Central memory CD8-positive, alpha-beta T cell (primary cell): ENCODE measurements at regions not wholly inside any gene's neighbourhood (a gene's known extent, or its start where the extent isn't known, plus 50 kb on each side); places are given as distances from the start of the nearest gene placed in this dataset.

Source experiments
- ATAC-seq: fragments of 150-1000 bp; cut with Tn5 transposase; replicated peaks from 2 replicates; pipeline ENCODE4 v1.10.0; 2022; ENCODE audit warnings: mild to moderate bottlenecking, moderate FRiP score, moderate number of reproducible peaks; ENCODE audit not compliant: poor library complexity, severe bottlenecking; ENCODE audit errors: extremely low read depth
- DNase-seq, 2 donors: peaks; one replicate each; pipeline ENCODE4 v3.0.0; 2021; ENCODE audit warnings: low spot score in 2 of 2
- H3K27ac Mint-ChIP-seq: one replicate; pipeline ENCODE4 v1.8.0; 2022; ENCODE audit warnings: low read depth, mild to moderate bottlenecking, moderate library complexity, mixed read lengths
- H3K27me3 Mint-ChIP-seq: one replicate; pipeline ENCODE4 v1.8.0; 2022; ENCODE audit warnings: mixed read lengths
- H3K36me3 Mint-ChIP-seq: one replicate; pipeline ENCODE4 v1.8.0; 2022; ENCODE audit warnings: mild to moderate bottlenecking, moderate library complexity, mixed read lengths; ENCODE audit not compliant: insufficient read depth
- H3K4me1 Mint-ChIP-seq: one replicate; pipeline ENCODE4 v1.8.0; 2022; ENCODE audit warnings: mixed read lengths
- H3K4me3 Mint-ChIP-seq: one replicate; pipeline ENCODE4 v1.8.0; 2022; ENCODE audit warnings: mild to moderate bottlenecking, moderate library complexity, mixed read lengths
- H3K9me3 Mint-ChIP-seq: one replicate; pipeline ENCODE4 v1.8.0; 2022; ENCODE audit warnings: mixed read lengths

- Mint-ChIP-seq H3K36me3 (no peaks in the 10 kb centered on the region), H3K4me3 (no peak overlapping the region), H3K4me1 (peaks cover 11% of the 10 kb centered on the region), H3K27ac (no peak overlapping the region), H3K27me3 (no peaks in the 10 kb centered on the region), H3K9me3 (no peaks in the 10 kb centered on the region)
- no peak for ATAC-seq
- no peak for DNase-seq
Observed at GRCh38 chr15:70244978-70245542, 147.3 kb upstream of the TLE3 start.

GRCh38 chr15:70243686-70244540 is 146.2 kb upstream of the TLE3 start:
- H3K36me3 Mint-ChIP-seq, result no peaks in the 10 kb centered on the region
- ATAC-seq, result no peak
- no peaks in the 10 kb centered on the region for H3K9me3 Mint-ChIP-seq
- no peaks in the 10 kb centered on the region for H3K27me3 Mint-ChIP-seq
- H3K4me3 Mint-ChIP-seq, result no peak overlapping the region
- peaks cover 11% of the 10 kb centered on the region for H3K4me1 Mint-ChIP-seq
- DNase-seq, result no peak
- no peak overlapping the region for H3K27ac Mint-ChIP-seq

GRCh38 chr15:70242951-70243685 is 145.4 kb upstream of the TLE3 start:
- Mint-ChIP-seq H3K9me3 (no peaks in the 10 kb centered on the region), H3K27me3 (no peaks in the 10 kb centered on the region), H3K27ac (no peak overlapping the region), H3K4me1 (peaks cover 5% of the 10 kb centered on the region), H3K4me3 (no peak overlapping the region), H3K36me3 (no peaks in the 10 kb centered on the region)
- no peak for DNase-seq
- no peak for ATAC-seq

GRCh38 chr15:70241561-70242320 is 144.0 kb upstream of the TLE3 start:
- peaks cover 5% of the 10 kb centered on the region for H3K4me1 Mint-ChIP-seq

GRCh38 chr15:70240820-70241430 is 143.2 kb upstream of the TLE3 start:
- Mint-ChIP-seq H3K36me3 (no peaks in the 10 kb centered on the region), H3K4me1 (peaks cover 5% of the 10 kb centered on the region), H3K4me3 (no peak overlapping the region), H3K9me3 (no peaks in the 10 kb centered on the region), H3K27me3 (no peaks in the 10 kb centered on the region), H3K27ac (no peak overlapping the region)
- ATAC-seq (no peak), DNase-seq (no peak)

More at GRCh38 chr15:70241561-70242320, 144.0 kb upstream of the TLE3 start:
- Mint-ChIP-seq H3K36me3 (no peaks in the 10 kb centered on the region), H3K27me3 (no peaks in the 10 kb centered on the region), H3K4me3 (no peak overlapping the region), H3K27ac (no peak overlapping the region), H3K9me3 (no peaks in the 10 kb centered on the region)
- DNase-seq, result no peak
- no peak for ATAC-seq

- Mint-ChIP-seq H3K27ac (peak overlapping the region; percentile 58), H3K4me3 (no peak overlapping the region), H3K9me3 (no peaks in the 10 kb centered on the region), H3K4me1 (no peaks in the 10 kb centered on the region), H3K27me3 (no peaks in the 10 kb centered on the region), H3K36me3 (no peaks in the 10 kb centered on the region)
- DNase-seq (no peak), ATAC-seq (peak; percentile 49)
Observed at GRCh38 chr15:70240082-70240481, 142.4 kb upstream of the TLE3 start.

- Mint-ChIP-seq H3K27me3 (no peaks in the 10 kb centered on the region), H3K4me1 (no peaks in the 10 kb centered on the region), H3K9me3 (no peaks in the 10 kb centered on the region), H3K4me3 (no peak overlapping the region), H3K36me3 (no peaks in the 10 kb centered on the region), H3K27ac (no peak overlapping the region)
- DNase-seq (no peak), ATAC-seq (no peak)
Observed at GRCh38 chr15:70238917-70239316, 141.2 kb upstream of the TLE3 start.

- no peaks in the 10 kb centered on the region for H3K4me1 Mint-ChIP-seq
- no peaks in the 10 kb centered on the region for H3K36me3 Mint-ChIP-seq
Observed at GRCh38 chr15:70237626-70238025, 139.9 kb upstream of the TLE3 start.

GRCh38 chr15:70236341-70237086 is 138.8 kb upstream of the TLE3 start:
- Mint-ChIP-seq H3K9me3 (peaks cover 6% of the 10 kb centered on the region), H3K27me3 (no peaks in the 10 kb centered on the region), H3K27ac (no peak overlapping the region), H3K4me3 (no peak overlapping the region), H3K4me1 (no peaks in the 10 kb centered on the region), H3K36me3 (no peaks in the 10 kb centered on the region)
- ATAC-seq (no peak), DNase-seq (no peak)

More at GRCh38 chr15:70237626-70238025, 139.9 kb upstream of the TLE3 start:
- DNase-seq (no peak), ATAC-seq (no peak)
- peak overlapping the region; percentile 5 for H3K27ac Mint-ChIP-seq
- no peak overlapping the region for H3K4me3 Mint-ChIP-seq
- no peaks in the 10 kb centered on the region for H3K27me3 Mint-ChIP-seq
- H3K9me3 Mint-ChIP-seq, result no peaks in the 10 kb centered on the region

GRCh38 chr15:70235347-70235746 is 137.6 kb upstream of the TLE3 start:
- Mint-ChIP-seq H3K4me3 (no peak overlapping the region), H3K27me3 (no peaks in the 10 kb centered on the region), H3K27ac (no peak overlapping the region), H3K9me3 (peaks cover 7% of the 10 kb centered on the region), H3K36me3 (no peaks in the 10 kb centered on the region), H3K4me1 (no peaks in the 10 kb centered on the region)
- DNase-seq, result no peak
- no peak for ATAC-seq

- no peak for DNase-seq
- Mint-ChIP-seq H3K4me3 (no peak overlapping the region), H3K27ac (no peak overlapping the region), H3K27me3 (no peaks in the 10 kb centered on the region), H3K4me1 (no peaks in the 10 kb centered on the region), H3K9me3 (peaks cover 14% of the 10 kb centered on the region), H3K36me3 (no peaks in the 10 kb centered on the region)
- no peak for ATAC-seq
Observed at GRCh38 chr15:70234256-70234905, 136.7 kb upstream of the TLE3 start.
